ENCODE measurements at regions not wholly inside any gene's neighbourhood (a gene's known extent, or its start where the extent isn't known, plus 50 kb on each side); places are given as distances from the start of the nearest gene placed in this dataset.

DNA sequence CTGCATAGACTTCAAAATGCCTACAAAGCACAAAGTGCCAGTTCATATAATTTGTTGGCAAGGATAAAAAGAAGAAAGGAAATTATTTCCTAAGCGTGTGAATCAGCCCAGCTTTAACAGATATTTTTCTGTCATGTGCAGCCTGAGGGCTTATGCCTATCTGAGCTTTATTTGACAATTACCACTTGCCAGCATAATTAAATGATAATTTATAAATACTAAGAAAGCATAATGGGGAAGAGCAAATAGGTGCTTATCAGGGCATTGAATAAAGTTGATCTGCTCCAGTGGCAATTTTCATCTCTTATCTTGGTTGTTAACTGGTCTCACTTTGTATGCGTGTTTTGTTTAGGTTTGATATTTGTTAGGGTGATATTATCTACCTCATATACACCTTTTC, 313.4 kb upstream of the DNAJC19 start:
- TF ChIP-seq CTCF (IDR thresholded peaks at IDR 0.05) (no peak), POLR2A (IDR thresholded peaks at IDR 0.05) (no peak)

Data from body of pancreas (tissue), 4 donors.